Stimulated activated naive CD8-positive, alpha-beta T cell treated with anti-CD3 and anti-CD28 coated beads, Interleukin-15, amount 100 ng/mL, for 72 hours (primary cell): ENCODE measurements at regions not wholly inside any gene's neighbourhood (a gene's known extent, or its start where the extent isn't known, plus 50 kb on each side); places are given as distances from the start of the nearest gene placed in this dataset.

Experiments used
- ATAC-seq: fragments of 150-1000 bp; cut with Tn5 transposase; 2 replicates; pipeline ENCODE4 v1.10.0; 2021; ENCODE audit warnings: mild to moderate bottlenecking, moderate library complexity
- DNase-seq, 2 donors: peaks; one replicate each; pipeline ENCODE4 v3.0.0; 2021 to 2022
- H3K27ac Mint-ChIP-seq, 2 donors: one replicate each; pipeline ENCODE4 v1.8.0; 2022; ENCODE audit warnings: mild to moderate bottlenecking in 2 of 2, mixed read lengths in 2 of 2, moderate library complexity in 2 of 2
- H3K27me3 Mint-ChIP-seq: one replicate; pipeline ENCODE4 v1.8.0; 2022; ENCODE audit warnings: mixed read lengths
- H3K4me1 Mint-ChIP-seq: one replicate; pipeline ENCODE4 v1.8.0; 2022; ENCODE audit warnings: mild to moderate bottlenecking, mixed read lengths
- H3K4me3 Mint-ChIP-seq, 2 donors: one replicate each; pipeline ENCODE4 v1.8.0; 2022; ENCODE audit warnings: mild to moderate bottlenecking in 2 of 2, mixed read lengths in 2 of 2, moderate library complexity in 1 of 2
- H3K9me3 Mint-ChIP-seq, 2 donors: one replicate each; pipeline ENCODE4 v1.8.0; 2022; ENCODE audit warnings: mixed read lengths in 2 of 2

DNA sequence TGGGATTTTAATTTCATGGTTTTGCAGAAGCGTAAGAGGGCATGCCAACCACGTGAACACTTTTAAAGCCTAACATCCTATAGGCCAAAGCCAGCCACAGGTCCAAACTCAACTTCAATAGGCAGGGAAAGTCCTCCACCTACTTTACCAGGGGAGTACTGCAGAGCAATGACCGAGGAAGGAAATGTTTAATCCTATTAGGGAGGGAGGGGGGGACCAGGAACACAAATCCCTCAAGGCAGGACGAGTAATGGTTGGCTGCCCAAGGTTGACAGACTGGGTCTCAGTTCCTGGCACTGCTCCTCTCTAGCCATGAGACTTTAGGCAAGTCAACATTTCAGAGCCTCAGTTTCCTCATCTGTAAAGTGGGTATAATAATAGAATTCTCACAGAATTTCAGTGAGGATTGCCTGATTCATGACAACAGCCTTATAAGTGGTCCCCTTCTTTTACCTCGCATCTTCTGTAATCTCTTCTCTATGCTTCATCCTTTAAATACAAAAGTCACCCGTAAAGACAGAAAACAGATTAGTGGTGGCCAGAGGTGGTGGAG, 315.8 kb downstream of the HAPSTR1 start:
- DNase-seq, result no peak
- H3K4me1 Mint-ChIP-seq, result no peaks in the 10 kb centered on the region
- H3K27me3 Mint-ChIP-seq, result no peaks in the 10 kb centered on the region
- ATAC-seq, result no peak
- H3K4me3 Mint-ChIP-seq, result no peak overlapping the region
- peaks cover 0 to 7% of the 10 kb centered on the region in 2 donors for H3K9me3 Mint-ChIP-seq
- H3K27ac Mint-ChIP-seq, result no peak overlapping the region

DNA sequence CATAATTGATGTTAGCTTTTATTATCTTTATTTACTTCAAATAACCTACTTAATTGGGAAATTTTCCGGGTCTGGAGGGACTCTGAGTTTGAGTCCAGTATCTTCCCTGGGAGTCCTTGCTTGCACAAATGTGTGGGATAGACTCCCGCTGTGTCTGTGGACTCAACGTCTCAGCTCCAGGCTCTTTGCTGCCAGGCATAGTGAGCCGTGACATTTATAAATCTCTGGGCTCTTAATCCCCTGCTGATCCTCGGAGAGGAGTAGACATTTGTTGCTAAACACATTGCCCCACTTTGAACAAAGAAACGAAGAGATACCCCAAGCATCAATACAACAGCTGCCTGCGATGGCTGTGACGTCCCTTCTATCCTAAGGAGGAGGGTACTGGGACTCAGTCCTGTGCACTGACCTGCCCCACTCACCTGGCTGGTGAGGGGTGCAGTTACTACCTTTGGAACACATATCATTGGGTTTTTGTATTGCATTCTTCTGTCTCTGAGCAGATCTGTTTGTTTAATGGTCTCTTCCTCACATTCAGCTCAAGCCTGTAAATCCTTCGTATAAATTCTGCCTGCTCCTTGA, 316.9 kb downstream of the HAPSTR1 start:
- H3K9me3 Mint-ChIP-seq, result peaks cover 0 to 7% of the 10 kb centered on the region in 2 donors
- H3K27ac Mint-ChIP-seq, result no peak overlapping the region
- ATAC-seq (no peak), DNase-seq (no peak)
- H3K4me3 Mint-ChIP-seq, result no peak overlapping the region
- no peaks in the 10 kb centered on the region for H3K27me3 Mint-ChIP-seq
- H3K4me1 Mint-ChIP-seq, result no peaks in the 10 kb centered on the region

DNA sequence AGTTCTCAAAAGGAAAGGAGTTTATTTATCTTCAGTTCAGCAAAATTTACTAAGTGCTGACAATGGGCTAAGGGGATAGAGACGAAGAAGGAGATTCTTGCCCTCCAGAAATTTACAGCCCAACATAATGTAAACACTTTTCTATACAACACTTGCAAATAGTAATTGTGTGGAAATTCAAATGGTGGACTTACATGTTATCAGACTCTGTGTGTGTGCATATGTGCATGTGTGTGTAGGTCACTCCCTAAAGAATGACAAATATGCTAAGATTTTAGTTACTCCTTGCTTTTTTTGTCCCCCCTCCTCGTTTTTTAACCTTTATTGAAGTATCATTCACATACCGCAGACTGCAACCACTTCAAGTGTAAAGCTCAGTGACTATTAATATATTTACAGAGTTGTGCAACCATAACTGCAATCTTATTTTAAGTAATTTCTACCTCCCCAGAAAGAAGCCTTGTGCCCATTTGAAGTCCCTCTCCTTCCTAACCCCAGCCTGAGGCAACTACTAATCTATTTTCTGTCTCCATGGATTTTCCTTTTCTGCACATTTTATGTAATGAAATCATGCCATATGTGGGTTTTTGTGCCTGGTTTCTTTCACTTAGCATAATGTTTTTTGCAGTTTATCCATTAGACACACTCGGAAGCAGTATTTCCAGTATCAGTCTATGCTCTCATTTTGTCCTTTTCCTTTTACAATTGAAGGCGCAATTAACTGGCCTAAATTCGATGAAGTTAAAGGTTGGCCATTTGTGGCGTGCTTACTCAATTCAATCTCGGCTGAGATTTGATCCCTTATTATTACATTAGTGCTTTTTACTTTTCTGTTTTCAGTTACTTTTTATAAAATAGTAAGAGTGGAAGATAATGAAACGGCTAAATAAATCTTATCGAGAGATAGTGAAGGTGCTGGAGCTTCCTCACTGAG, 318.4 kb downstream of the HAPSTR1 start:
- H3K27ac Mint-ChIP-seq, result no peak overlapping the region
- H3K27me3 Mint-ChIP-seq, result no peaks in the 10 kb centered on the region
- H3K4me1 Mint-ChIP-seq, result no peaks in the 10 kb centered on the region
- no peak overlapping the region for H3K4me3 Mint-ChIP-seq
- ATAC-seq (no peak), DNase-seq (no peak)
- peaks cover 0 to 5% of the 10 kb centered on the region in 2 donors for H3K9me3 Mint-ChIP-seq

DNA sequence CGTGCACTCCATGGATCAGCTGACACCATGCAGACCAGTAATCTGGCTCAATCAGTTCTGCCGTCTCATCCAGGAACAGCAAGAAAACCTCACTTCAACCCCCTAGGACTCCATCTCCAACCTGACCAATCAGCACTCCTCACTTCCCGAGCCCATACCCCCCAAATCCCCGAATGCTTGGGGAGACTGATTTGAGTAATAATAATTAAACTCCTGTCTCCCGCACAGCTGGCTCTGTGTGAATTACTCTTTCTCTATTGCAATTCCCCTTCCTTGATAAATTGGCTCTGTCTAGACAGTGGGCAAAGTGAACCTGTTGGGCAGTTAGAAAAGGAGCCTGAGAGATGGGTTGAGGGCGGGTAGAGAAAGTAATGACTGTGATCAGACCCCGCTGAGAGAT, 320.0 kb downstream of the HAPSTR1 start:
- H3K27ac Mint-ChIP-seq, result no peak overlapping the region
- no peaks in the 10 kb centered on the region for H3K27me3 Mint-ChIP-seq
- ATAC-seq, result no peak
- H3K4me1 Mint-ChIP-seq, result no peaks in the 10 kb centered on the region
- DNase-seq, result no peak
- no peak overlapping the region for H3K4me3 Mint-ChIP-seq
- peaks cover 3 to 5% of the 10 kb centered on the region in 2 donors for H3K9me3 Mint-ChIP-seq

DNA sequence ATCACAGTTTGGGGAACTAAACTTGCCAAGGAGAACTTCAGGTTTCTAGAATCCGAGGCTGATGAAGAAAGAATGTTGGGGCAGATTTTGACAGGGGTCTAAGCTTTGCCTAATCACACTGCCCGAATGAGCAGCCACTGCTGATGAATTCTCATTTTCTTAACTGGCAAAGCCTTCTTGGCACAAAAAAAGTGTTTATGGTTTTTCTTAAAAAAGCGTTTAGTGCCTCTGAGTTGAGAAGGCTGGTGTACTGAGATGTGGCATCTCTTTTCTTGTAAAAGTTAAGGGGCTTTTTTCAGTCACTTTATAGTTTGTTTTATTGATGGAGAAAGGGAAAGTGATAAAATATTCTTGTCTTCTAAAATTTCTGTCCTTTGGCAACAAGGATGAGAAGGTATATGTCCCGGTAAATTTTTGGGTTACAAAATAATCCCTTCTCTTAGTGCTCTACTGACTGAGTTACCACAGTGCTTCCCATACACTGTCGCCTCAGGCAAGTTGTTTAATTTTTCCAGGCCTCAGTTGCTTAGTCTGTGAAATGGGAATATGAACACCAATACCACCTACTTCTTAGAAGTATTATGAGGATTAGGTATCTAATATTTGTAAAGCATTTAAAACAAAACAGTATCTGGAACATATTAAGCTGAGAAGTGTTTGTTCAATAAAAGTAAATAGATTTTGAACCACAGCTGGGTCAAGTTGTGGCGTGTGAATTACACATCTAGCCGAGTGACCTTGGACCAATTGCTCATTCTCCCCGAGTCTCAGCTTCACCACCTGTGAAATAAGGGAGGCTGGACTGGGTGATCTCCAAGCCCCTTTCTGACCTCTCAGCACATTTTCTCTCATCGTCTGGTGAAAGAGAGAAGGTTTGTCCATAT, 320.8 kb downstream of the HAPSTR1 start:
- Mint-ChIP-seq H3K4me3 (no peak overlapping the region), H3K4me1 (no peaks in the 10 kb centered on the region), H3K27ac (no peak overlapping the region), H3K27me3 (no peaks in the 10 kb centered on the region), H3K9me3 (peaks cover 3 to 11% of the 10 kb centered on the region in 2 donors)
- no peak for ATAC-seq
- DNase-seq, result no peak

DNA sequence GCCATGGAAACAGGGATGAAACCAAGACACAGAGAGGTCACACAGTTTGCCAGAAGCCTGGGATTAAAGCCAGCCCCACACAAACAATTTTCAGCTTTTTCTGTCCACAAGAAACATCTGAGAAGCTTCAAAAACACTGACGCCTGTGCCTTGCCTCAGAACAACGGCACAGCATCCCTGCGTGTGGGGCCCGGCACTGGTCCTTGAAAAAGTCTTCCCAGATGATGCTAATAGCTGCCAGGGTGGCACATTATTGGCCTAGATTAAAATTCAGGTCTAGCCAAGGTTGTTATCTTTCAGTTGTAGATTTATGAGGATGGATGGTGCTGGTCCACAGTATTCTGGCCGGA, 321.4 kb downstream of the HAPSTR1 start:
- peaks cover 3 to 11% of the 10 kb centered on the region in 2 donors for H3K9me3 Mint-ChIP-seq
- H3K4me1 Mint-ChIP-seq, result no peaks in the 10 kb centered on the region
- DNase-seq, result no peak
- H3K4me3 Mint-ChIP-seq, result no peak overlapping the region
- no peaks in the 10 kb centered on the region for H3K27me3 Mint-ChIP-seq
- no peak overlapping the region for H3K27ac Mint-ChIP-seq
- no peak for ATAC-seq

DNA sequence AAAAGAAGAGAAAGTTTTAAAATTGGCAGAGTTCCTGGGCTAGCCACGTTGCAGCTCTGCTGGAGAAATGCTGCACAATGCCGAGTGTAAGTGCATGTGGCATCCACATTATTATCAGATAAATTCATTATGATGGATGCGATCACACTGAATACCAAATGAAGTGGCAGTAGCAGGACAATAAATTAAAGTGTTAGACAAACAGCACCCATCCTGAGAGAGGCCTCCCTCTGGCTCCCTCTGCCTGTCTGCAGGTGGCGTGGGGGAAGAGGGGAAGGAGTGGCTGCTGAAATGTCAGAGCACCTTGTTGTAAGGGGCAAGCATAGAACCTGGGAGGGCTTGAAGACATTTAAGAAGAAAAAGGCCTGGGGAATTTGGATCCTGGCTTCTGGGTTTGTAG, 324.1 kb downstream of the HAPSTR1 start:
- Mint-ChIP-seq H3K9me3 (peaks cover 3 to 11% of the 10 kb centered on the region in 2 donors), H3K27ac (no peak overlapping the region), H3K4me1 (no peaks in the 10 kb centered on the region), H3K27me3 (no peaks in the 10 kb centered on the region), H3K4me3 (no peak overlapping the region)
- DNase-seq (no peak), ATAC-seq (no peak)

DNA sequence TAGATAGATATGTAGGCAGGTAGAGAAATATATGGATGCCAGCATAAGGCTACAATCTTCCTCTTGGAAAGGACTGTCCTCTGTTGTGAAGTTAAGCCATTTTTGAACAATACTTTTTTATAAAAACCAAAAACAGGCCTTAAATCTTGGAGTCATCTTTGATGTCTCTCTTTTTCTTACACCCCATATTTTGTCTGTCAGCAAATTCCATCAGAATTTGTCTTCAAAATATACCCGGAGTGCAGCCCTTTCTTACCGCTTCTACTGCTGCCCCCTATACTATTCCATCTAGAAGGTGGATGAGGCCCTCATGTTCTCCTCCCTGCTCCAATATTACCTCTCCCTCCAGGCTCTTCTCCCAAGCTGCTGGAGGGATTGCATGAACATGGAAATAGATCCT, 326.5 kb downstream of the HAPSTR1 start:
- no peak overlapping the region for H3K4me3 Mint-ChIP-seq
- ATAC-seq, result no peak
- no peaks in the 10 kb centered on the region for H3K4me1 Mint-ChIP-seq
- no peak overlapping the region for H3K27ac Mint-ChIP-seq
- peaks cover 3 to 11% of the 10 kb centered on the region in 2 donors for H3K9me3 Mint-ChIP-seq
- H3K27me3 Mint-ChIP-seq, result no peaks in the 10 kb centered on the region
- DNase-seq, result no peak

DNA sequence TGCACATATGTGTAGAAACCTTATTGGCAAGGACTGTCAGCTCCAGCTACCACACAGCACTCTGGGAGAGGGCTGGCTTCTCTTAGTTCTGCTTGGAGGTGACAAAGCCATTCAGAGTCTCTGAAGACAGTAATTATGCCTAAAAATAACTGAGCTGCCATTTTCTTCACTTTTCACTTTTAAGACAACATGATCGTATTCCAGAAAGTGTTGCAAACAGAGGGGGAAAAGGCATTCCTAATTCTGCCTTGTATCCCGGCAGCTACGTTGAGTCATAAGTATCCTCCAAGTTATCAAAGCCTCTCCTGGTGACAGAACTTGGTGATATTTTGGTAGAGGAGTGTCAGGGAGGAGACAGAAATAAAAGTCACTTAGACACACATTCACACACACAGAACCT, 327.7 kb downstream of the HAPSTR1 start:
- no peak for ATAC-seq
- H3K9me3 Mint-ChIP-seq, result peaks cover 3 to 11% of the 10 kb centered on the region in 2 donors
- H3K27me3 Mint-ChIP-seq, result no peaks in the 10 kb centered on the region
- no peak overlapping the region for H3K27ac Mint-ChIP-seq
- no peak for DNase-seq
- no peak overlapping the region for H3K4me3 Mint-ChIP-seq
- H3K4me1 Mint-ChIP-seq, result no peaks in the 10 kb centered on the region

DNA sequence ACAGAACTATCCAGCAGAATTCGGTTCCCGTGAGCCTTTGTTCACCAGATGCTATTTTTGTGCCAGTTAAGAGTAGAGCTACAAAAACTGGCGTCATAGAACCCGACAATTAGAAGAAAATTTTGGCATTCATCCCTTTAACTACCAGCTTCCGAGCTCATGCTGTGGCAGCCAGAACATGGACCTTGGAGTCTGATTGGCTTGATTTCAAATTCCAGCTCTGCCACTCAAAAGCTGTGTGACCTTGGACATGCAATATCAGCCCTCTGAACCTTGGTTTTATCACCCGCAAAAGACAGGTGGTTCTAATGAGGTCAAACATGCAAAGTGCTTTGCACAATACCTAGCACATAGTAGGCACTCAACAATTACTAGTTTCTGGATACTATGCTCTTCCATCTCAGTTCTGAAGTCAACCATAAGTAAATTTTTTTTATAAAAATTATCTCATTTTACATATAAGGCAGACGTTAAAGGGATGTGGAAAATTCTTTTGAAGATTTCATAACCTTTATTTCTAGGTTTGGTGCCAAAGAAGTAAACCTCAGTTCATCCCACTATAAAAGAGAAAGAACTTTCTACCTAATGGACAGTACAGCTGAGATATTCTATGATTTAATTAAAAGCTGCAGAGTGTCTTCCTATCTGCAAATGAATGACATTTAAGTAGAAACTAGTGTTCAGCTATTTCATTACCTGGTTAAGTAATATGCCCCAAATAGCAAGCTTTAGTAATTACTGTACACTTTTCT, 331.5 kb downstream of the HAPSTR1 start:
- Mint-ChIP-seq H3K27ac (no peak overlapping the region), H3K9me3 (no peaks in the 10 kb centered on the region), H3K4me1 (no peaks in the 10 kb centered on the region), H3K27me3 (no peaks in the 10 kb centered on the region), H3K4me3 (no peak overlapping the region)
- DNase-seq (no peak), ATAC-seq (no peak)

DNA sequence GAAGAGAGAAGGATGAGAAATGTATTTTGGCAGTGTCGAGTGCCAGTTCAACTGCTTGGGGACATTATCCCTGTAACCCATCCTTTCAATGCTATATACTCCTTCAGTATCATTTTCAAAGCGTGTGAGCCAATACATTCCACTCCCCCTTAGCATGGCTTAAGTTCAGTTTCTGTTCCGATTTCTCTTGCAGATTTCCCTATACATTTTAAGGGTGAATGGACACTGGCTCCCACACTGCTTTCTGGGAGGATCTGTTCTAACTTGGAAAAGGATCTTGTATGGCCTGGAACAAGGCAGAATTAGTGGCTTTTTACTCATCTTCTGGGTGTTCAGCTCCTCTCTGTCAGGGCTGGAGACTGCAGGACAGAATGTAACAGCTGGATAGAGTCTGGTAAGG, 333.8 kb downstream of the HAPSTR1 start:
- no peaks in the 10 kb centered on the region for H3K27me3 Mint-ChIP-seq
- H3K27ac Mint-ChIP-seq, result no peak overlapping the region
- H3K4me1 Mint-ChIP-seq, result no peaks in the 10 kb centered on the region
- no peak for ATAC-seq
- DNase-seq, result no peak
- no peaks in the 10 kb centered on the region for H3K9me3 Mint-ChIP-seq
- H3K4me3 Mint-ChIP-seq, result no peak overlapping the region

DNA sequence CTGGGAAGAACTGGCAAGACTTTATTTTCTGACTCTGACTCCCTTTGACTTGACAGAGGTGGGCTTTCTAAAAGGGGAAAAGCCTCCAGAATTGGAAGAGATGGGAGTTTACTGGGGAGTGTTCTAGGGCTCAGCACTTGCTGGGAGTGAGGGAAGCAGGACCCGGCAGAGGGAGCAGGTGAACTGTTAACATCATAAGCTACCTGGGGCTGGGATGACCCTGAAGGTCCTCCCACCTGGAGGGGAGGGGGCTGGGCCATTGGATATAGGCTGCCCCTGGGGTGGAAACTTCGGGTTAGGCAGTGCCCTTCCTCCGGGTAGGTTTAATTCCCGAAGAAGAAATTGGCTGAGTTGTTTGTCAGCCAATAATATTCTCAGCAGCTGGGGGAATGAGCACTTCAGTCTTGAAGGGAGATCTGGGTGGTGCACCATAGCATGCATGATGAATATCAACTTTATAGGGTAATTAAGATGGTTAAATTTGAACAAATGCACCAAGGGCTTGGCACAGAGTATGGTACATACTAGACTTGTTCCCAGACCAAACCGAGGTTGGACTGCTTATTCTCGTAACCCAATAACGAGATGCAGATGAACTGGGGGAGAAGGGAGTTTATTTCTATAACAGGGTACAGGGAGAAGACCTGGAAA, 337.0 kb downstream of the HAPSTR1 start:
- ATAC-seq, result no peak
- DNase-seq, result no peak
- Mint-ChIP-seq H3K27ac (no peak overlapping the region), H3K4me3 (no peak overlapping the region), H3K9me3 (no peaks in the 10 kb centered on the region), H3K4me1 (no peaks in the 10 kb centered on the region), H3K27me3 (peaks cover 11% of the 10 kb centered on the region)

DNA sequence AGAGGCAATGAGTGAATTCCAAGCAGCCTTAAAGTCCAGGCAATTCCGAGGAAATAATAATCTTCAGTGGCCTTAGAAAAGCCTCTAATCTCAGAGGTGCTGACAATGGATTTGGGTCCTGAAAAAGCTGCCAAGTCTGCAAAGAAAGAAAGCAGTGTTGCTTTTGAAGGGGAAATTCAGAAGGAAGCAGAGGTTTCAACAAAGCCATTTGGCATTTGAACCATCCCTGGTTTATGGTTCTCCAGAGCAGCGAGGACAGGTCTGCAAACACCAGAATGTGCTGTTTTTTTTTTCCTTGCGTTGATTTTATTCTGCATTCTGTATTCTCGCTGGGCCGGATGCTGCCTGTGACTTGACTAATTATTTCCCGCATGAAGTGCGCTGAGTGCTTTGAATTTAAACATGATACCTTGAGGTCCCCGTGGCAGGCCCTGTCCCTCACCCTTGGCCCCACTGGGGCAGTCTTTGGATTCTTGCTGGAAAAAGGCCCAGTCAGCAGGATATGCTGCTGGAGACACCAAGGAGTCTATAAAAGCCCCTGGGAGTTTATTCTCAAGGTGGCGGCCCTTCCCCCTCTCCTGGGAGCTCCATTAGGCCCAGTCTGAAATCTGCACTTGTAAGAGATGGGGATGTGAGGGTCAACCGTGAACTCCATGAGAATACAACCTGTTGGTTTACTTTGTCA, 338.3 kb downstream of the HAPSTR1 start:
- no peaks in the 10 kb centered on the region for H3K4me1 Mint-ChIP-seq
- H3K9me3 Mint-ChIP-seq, result peaks cover 0 to under 1% of the 10 kb centered on the region in 2 donors
- no peak for DNase-seq
- ATAC-seq, result no peak
- H3K4me3 Mint-ChIP-seq, result no peak overlapping the region
- peaks cover 14% of the 10 kb centered on the region for H3K27me3 Mint-ChIP-seq
- H3K27ac Mint-ChIP-seq, result no peak overlapping the region

DNA sequence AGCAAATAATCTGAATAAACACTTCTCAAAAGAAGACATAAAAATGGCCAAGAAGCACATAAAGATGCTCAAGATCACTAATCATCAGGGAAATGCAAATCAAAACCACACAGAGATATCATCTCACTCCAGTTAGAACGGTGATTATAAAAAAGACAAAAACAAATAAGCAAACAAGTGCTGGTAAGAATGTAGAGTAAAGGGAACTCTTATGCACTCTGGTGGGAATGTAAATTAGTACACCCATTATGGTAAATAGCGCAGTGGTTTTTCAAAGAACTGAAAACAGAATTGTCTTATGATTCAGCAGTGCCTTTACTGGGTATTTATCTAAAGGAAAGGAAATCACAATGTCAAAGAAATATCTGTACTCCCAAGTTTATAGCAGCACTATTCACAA, 343.2 kb downstream of the HAPSTR1 start:
- no peaks in the 10 kb centered on the region for H3K4me1 Mint-ChIP-seq
- no peak for ATAC-seq
- H3K27me3 Mint-ChIP-seq, result peaks cover 14% of the 10 kb centered on the region
- peaks cover 0 to 14% of the 10 kb centered on the region in 2 donors for H3K9me3 Mint-ChIP-seq
- DNase-seq, result no peak
- no peak overlapping the region for H3K27ac Mint-ChIP-seq
- no peak overlapping the region for H3K4me3 Mint-ChIP-seq
